Trophoblast cell (in vitro differentiated cells and primary cell): ENCODE measurements at regions not wholly inside any gene's neighbourhood (a gene's known extent, or its start where the extent isn't known, plus 50 kb on each side); places are given as distances from the start of the nearest gene placed in this dataset.

Experiments used
- DNase-seq, 2 donors: peaks; one replicate each; pipeline ENCODE4 v3.0.0-alpha.2; 2016
- H2AFZ ChIP-seq: 2 replicates; pipeline ENCODE4 v1.6.1; 2013; ENCODE audit warnings: low read length, moderate library complexity, mild to moderate bottlenecking; ENCODE audit not compliant: insufficient read depth, poor library complexity
- H2AK5ac ChIP-seq: 2 replicates; pipeline ENCODE4 v1.6.1; 2013; ENCODE audit warnings: mild to moderate bottlenecking, low read length
- H2BK120ac ChIP-seq: 2 replicates; pipeline ENCODE4 v1.6.1; 2013; ENCODE audit warnings: low read length, mild to moderate bottlenecking, moderate library complexity; ENCODE audit not compliant: insufficient read depth, poor library complexity
- H2BK12ac ChIP-seq: 2 replicates; pipeline ENCODE4 v1.6.1; 2013; ENCODE audit warnings: mild to moderate bottlenecking, low read length, moderate library complexity
- H2BK5ac ChIP-seq: 2 replicates; pipeline ENCODE4 v1.6.1; 2013; ENCODE audit warnings: low read length, low read depth, moderate library complexity, mild to moderate bottlenecking; ENCODE audit not compliant: poor library complexity
- H3K14ac ChIP-seq: 2 replicates; pipeline ENCODE4 v1.6.1; 2013; ENCODE audit warnings: mild to moderate bottlenecking, low read length
- H3K18ac ChIP-seq: 2 replicates; pipeline ENCODE4 v1.6.1; 2013; ENCODE audit warnings: mild to moderate bottlenecking, low read length
- H3K23ac ChIP-seq: 2 replicates; pipeline ENCODE4 v1.6.1; 2013; ENCODE audit warnings: low read length
- H3K27ac ChIP-seq: 2 replicates; pipeline ENCODE4 v1.5.1; 2013; ENCODE audit warnings: low read depth, mild to moderate bottlenecking, inconsistent platforms, low read length, moderate library complexity
- H3K27me3 ChIP-seq: 2 replicates; pipeline ENCODE4 v1.6.1; 2013; ENCODE audit warnings: inconsistent platforms, mild to moderate bottlenecking, low read length, moderate library complexity; ENCODE audit not compliant: insufficient read depth
- H3K36me3 ChIP-seq, 2 experiments: 1 replicate in 1 of 2; 2 replicates in 1 of 2; pipeline ENCODE4 v1.6.1; 2013; ENCODE audit warnings: low read length in 2 of 2, mild to moderate bottlenecking in 2 of 2, moderate library complexity in 1 of 2; ENCODE audit not compliant: insufficient read depth in 2 of 2, control insufficient read depth in 1 of 2
- H3K4ac ChIP-seq: 2 replicates; pipeline ENCODE4 v1.6.1; 2013; ENCODE audit warnings: low read depth, mild to moderate bottlenecking, low read length, moderate library complexity
- H3K4me1 ChIP-seq, 2 experiments: 1 replicate in 1 of 2; 2 replicates in 1 of 2; pipeline ENCODE4 v1.6.1; 2013; ENCODE audit warnings: low read length in 2 of 2, mild to moderate bottlenecking in 2 of 2, moderate library complexity in 1 of 2; ENCODE audit not compliant: insufficient read depth in 2 of 2, control insufficient read depth in 1 of 2
- H3K4me2 ChIP-seq: 2 replicates; pipeline ENCODE4 v1.6.1; 2013; ENCODE audit warnings: inconsistent platforms, mild to moderate bottlenecking, low read length, moderate library complexity
- H3K4me3 ChIP-seq: 2 replicates; pipeline ENCODE4 v1.5.1; 2013; ENCODE audit warnings: mild to moderate bottlenecking, low read depth, low read length, inconsistent platforms
- H3K79me1 ChIP-seq: one replicate; pipeline ENCODE4 v1.6.1; 2013; ENCODE audit warnings: low read length
- H3K79me2 ChIP-seq: 2 replicates; pipeline ENCODE4 v1.6.1; 2013; ENCODE audit warnings: low read length, mild to moderate bottlenecking; ENCODE audit not compliant: control insufficient read depth, insufficient read depth, poor library complexity
- H3K9ac ChIP-seq: 2 replicates; pipeline ENCODE4 v1.6.1; 2013; ENCODE audit warnings: mild to moderate bottlenecking, low read length
- H3K9me3 ChIP-seq: 2 replicates; pipeline ENCODE4 v1.6.1; 2013; ENCODE audit warnings: low read depth, mild to moderate bottlenecking, control low read depth, inconsistent platforms, low read length; ENCODE audit not compliant: insufficient read depth
- H4K12ac ChIP-seq: 2 replicates; pipeline ENCODE4 v1.6.1; 2013; ENCODE audit warnings: low read depth, mild to moderate bottlenecking, low read length, moderate library complexity
- H4K8ac ChIP-seq: 2 replicates; pipeline ENCODE4 v1.6.1; 2013; ENCODE audit warnings: low read depth, mild to moderate bottlenecking, low read length, moderate library complexity
- H4K91ac ChIP-seq: one replicate; pipeline ENCODE4 v1.6.1; 2013; ENCODE audit warnings: low read depth, mild to moderate bottlenecking, low read length, moderate library complexity
- WGBS: extraction: QIAGEN DNeasy Blood & Tissue Kit; methylation state at CpG from one replicate; pipeline ENCODE4 v1.1.7; 2013; ENCODE audit warnings: missing lambda C conversion rate; ENCODE audit not compliant: insufficient read length, insufficient coverage; ENCODE audit errors: extremely low coverage; 5-methylcytosine and 5-hydroxymethylcytosine counted together

- Histone ChIP-seq H4K91ac (no peak overlapping the region), H2BK12ac (no peak overlapping the region), H3K79me1 (no peaks in the 10 kb centered on the region), H3K36me3 (no peaks in the 10 kb centered on the region), H2BK5ac (no peak overlapping the region), H3K4me3 (no peak overlapping the region), H3K4me2 (no peak overlapping the region), H4K12ac (no peak overlapping the region), H3K79me2 (no peaks in the 10 kb centered on the region), H3K27me3 (no peaks in the 10 kb centered on the region), H2BK120ac (no peak overlapping the region), H4K8ac (no peak overlapping the region), H3K18ac (no peak overlapping the region), H2AFZ (no peak overlapping the region), H3K9ac (no peak overlapping the region), H3K14ac (no peak overlapping the region), H3K9me3 (no peaks in the 10 kb centered on the region), H3K4me1 (no peaks in the 10 kb centered on the region), H3K23ac (no peak overlapping the region), H3K4ac (no peak overlapping the region), H2AK5ac (no peak overlapping the region), H3K27ac (no peak overlapping the region)
- no CpG with 5 or more reads among the region's 2 CpGs for WGBS
- DNase-seq = no peak
Measured at GRCh38 chrX:98065151-98065550, 1181.4 kb downstream of the RPA4 start.

GRCh38 chrX:98067611-98068010, 1183.9 kb downstream of the RPA4 start:
- Histone ChIP-seq H3K4me3 (no peak overlapping the region), H3K4me1 (no peaks in the 10 kb centered on the region), H4K8ac (no peak overlapping the region), H4K91ac (no peak overlapping the region), H3K14ac (no peak overlapping the region), H2BK12ac (no peak overlapping the region), H3K79me2 (no peaks in the 10 kb centered on the region), H3K27me3 (no peaks in the 10 kb centered on the region), H2AFZ (no peak overlapping the region), H4K12ac (no peak overlapping the region), H3K4ac (no peak overlapping the region), H2BK120ac (no peak overlapping the region), H2BK5ac (no peak overlapping the region), H3K79me1 (no peaks in the 10 kb centered on the region), H3K27ac (no peak overlapping the region), H3K18ac (no peak overlapping the region), H3K9ac (no peak overlapping the region), H3K36me3 (no peaks in the 10 kb centered on the region), H2AK5ac (no peak overlapping the region), H3K23ac (no peak overlapping the region), H3K4me2 (no peak overlapping the region), H3K9me3 (no peaks in the 10 kb centered on the region)
- peak; percentile 2 to 69 for DNase-seq
- no CpG with 5 or more reads among the region's 3 CpGs for WGBS

- Histone ChIP-seq H3K79me1 (no peaks in the 10 kb centered on the region), H3K9me3 (no peaks in the 10 kb centered on the region), H3K4ac (no peak overlapping the region), H3K14ac (no peak overlapping the region), H3K27ac (no peak overlapping the region), H3K4me3 (no peak overlapping the region), H3K79me2 (no peaks in the 10 kb centered on the region), H2AFZ (no peak overlapping the region), H3K4me1 (no peaks in the 10 kb centered on the region), H3K23ac (no peak overlapping the region), H3K27me3 (no peaks in the 10 kb centered on the region), H2BK5ac (no peak overlapping the region), H4K91ac (no peak overlapping the region), H4K8ac (no peak overlapping the region), H2BK120ac (no peak overlapping the region), H3K36me3 (no peaks in the 10 kb centered on the region), H2AK5ac (no peak overlapping the region), H3K18ac (no peak overlapping the region), H3K4me2 (no peak overlapping the region), H4K12ac (no peak overlapping the region), H3K9ac (no peak overlapping the region), H2BK12ac (no peak overlapping the region)
- no CpG with 5 or more reads among the region's 3 CpGs for WGBS
- no peak for DNase-seq
Measured at GRCh38 chrX:98068024-98068580, 1184.4 kb downstream of the RPA4 start.

- Histone ChIP-seq H3K4ac (no peak overlapping the region), H3K4me2 (no peak overlapping the region), H3K9me3 (no peaks in the 10 kb centered on the region), H3K79me1 (no peaks in the 10 kb centered on the region), H2BK12ac (no peak overlapping the region), H4K91ac (no peak overlapping the region), H2BK120ac (no peak overlapping the region), H3K79me2 (no peaks in the 10 kb centered on the region), H3K4me1 (no peaks in the 10 kb centered on the region), H2AK5ac (no peak overlapping the region), H3K9ac (no peak overlapping the region), H4K8ac (no peak overlapping the region), H2AFZ (no peak overlapping the region), H3K27me3 (no peaks in the 10 kb centered on the region), H3K14ac (no peak overlapping the region), H3K23ac (no peak overlapping the region), H3K4me3 (no peak overlapping the region), H3K36me3 (no peaks in the 10 kb centered on the region), H4K12ac (no peak overlapping the region), H3K18ac (no peak overlapping the region), H3K27ac (no peak overlapping the region), H2BK5ac (no peak overlapping the region)
- no CpG with 5 or more reads among the region's 2 CpGs for WGBS
- peak in 1 of 2 donors; percentile 19 for DNase-seq
Measured at GRCh38 chrX:98071331-98071730, 1187.6 kb downstream of the RPA4 start.
